ENCODE measurements at regions not wholly inside any gene's neighbourhood (a gene's known extent, or its start where the extent isn't known, plus 50 kb on each side); places are given as distances from the start of the nearest gene placed in this dataset.
"Not testable (repeated sequence)": the region's sequence is repeated elsewhere in the genome, so short reads cannot be mapped to it uniquely, and the experiment has no call there.

DNA sequence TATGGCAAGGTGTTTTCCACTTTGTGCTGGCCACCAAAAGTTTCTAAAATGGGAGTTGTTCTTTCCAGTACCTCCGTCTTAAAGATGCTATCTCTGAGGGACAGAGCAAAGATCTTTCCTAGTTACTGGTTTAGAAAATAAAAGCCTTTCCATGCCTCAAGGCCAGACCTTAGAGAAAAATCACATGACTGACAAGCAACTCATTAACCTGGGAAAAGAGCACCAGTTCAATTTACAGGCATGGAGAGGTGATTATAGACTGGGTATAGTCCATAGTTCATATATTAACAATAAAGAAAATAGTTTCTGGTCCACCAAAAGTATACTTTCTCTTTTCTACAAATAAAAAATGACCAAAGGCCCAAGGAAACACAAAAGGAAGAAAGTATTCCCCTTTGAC lies 230.7 kb downstream of the TOX3 start:
- Histone ChIP-seq H3K27me3 (no peaks in the 10 kb centered on the region), H3K36me3 (no peaks in the 10 kb centered on the region), H3K4me3 (no peak overlapping the region), H3K9me3 (no peaks in the 10 kb centered on the region), H3K9ac (no peak overlapping the region), H4K20me1 (no peaks in the 10 kb centered on the region), H3K4me1 (no peaks in the 10 kb centered on the region), H3K4me2 (no peak overlapping the region), H3K27ac (no peak overlapping the region)
- no peak for TF ChIP-seq Cebpa-rat (IDR thresholded peaks at IDR 0.05)

DNA sequence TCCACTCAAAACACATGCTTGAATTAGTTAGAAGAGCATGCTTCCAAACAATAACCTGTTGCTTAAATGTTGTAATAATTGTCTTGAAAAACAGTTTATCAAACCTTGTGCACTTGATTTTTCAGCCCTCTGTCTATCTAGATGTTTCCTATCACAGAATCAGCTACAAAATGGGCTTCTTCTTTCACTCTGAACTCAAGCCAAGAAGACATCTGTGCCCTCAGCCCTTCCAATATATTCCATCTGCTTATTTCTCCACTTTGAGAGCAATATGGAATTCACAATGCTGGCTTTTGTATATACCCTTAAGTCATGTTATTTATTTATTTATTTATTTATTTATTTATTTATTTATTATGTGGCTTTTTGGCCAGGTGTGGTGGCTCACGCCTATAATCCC lies 234.2 kb downstream of the TOX3 start:
- Histone ChIP-seq H3K4me2 (no peak overlapping the region), H3K9me3 (no peaks in the 10 kb centered on the region), H3K4me1 (no peaks in the 10 kb centered on the region), H3K9ac (no peak overlapping the region), H3K27me3 (no peaks in the 10 kb centered on the region), H3K36me3 (no peaks in the 10 kb centered on the region), H4K20me1 (no peaks in the 10 kb centered on the region), H3K4me3 (no peak overlapping the region), H3K27ac (no peak overlapping the region)
- TF ChIP-seq Cebpa-rat (IDR thresholded peaks at IDR 0.05) = no peak

DNA sequence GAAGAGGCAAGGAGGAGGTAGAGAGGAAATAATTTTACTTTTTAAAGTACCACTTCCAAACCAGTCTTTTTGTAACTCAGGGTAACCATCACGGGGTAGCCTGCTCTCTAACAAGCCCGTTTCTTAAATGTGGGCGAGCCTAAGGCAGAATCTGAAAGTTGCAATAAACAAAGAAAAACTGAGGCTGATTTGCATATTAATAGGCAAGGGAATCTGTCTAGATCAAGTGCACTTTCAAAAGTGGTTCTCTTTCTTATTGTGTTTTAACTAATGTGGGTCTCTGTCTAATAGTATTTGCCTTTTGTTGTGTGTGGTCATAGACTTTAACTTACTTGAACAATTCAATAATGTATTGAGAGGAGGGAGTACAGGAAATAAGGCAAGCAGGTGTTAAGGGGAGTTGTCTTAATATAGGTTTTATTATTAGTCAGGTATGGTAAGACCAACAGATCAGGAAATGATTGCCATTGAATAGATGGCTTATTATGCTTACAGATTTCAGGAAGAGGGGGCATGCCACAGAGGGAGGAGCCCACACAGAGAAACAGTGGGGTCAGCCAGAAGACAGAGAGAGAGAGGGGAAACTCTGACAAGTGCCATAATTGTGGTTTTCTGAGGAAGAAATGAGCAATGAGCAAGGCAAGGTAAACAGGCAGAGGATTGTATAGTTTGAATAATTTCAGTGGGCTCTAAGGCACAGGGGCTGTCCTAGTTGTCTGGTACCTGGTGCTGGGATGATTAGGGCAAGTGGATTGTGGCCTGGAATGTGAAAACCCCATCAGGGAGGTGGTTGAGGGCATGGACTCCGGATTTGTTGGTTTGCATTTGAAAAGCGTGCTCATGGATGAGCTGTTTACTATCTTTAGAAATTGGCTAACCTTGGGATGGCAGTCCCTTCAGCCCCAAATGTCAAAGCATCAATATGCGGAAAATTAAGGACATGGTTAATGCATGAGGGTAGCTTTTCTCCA lies 237.2 kb downstream of the TOX3 start:
- Histone ChIP-seq H3K4me2 (no peak overlapping the region), H3K4me3 (no peak overlapping the region), H3K36me3 (no peaks in the 10 kb centered on the region), H3K9ac (no peak overlapping the region), H4K20me1 (no peaks in the 10 kb centered on the region), H3K27ac (no peak overlapping the region), H3K27me3 (no peaks in the 10 kb centered on the region), H3K4me1 (no peaks in the 10 kb centered on the region), H3K9me3 (no peaks in the 10 kb centered on the region)
- no peak for TF ChIP-seq Cebpa-rat (IDR thresholded peaks at IDR 0.05)

- Histone ChIP-seq H3K27ac (no peak overlapping the region), H3K9me3 (no peaks in the 10 kb centered on the region), H3K4me3 (no peak overlapping the region), H4K20me1 (no peaks in the 10 kb centered on the region), H3K27me3 (no peaks in the 10 kb centered on the region), H3K4me2 (no peak overlapping the region), H3K4me1 (no peaks in the 10 kb centered on the region), H3K36me3 (no peaks in the 10 kb centered on the region), H3K9ac (no peak overlapping the region)
- no peak for TF ChIP-seq Cebpa-rat (IDR thresholded peaks at IDR 0.05)
Observed at GRCh38 chr16:52308051-52308450, 238.9 kb downstream of the TOX3 start.

GRCh38 chr16:52301026-52301425 lies 245.9 kb downstream of the TOX3 start:
- no peak for TF ChIP-seq Cebpa-rat (IDR thresholded peaks at IDR 0.05)
- no peaks in the 10 kb centered on the region for H3K4me1 ChIP-seq
- H3K36me3 ChIP-seq = no peaks in the 10 kb centered on the region
- no peak overlapping the region for H3K27ac ChIP-seq
- no peak overlapping the region for H3K4me2 ChIP-seq
- no peaks in the 10 kb centered on the region for H3K27me3 ChIP-seq
- H4K20me1 ChIP-seq = no peaks in the 10 kb centered on the region
- no peaks in the 10 kb centered on the region for H3K9me3 ChIP-seq
- H3K4me3 ChIP-seq = no peak overlapping the region
- no peak overlapping the region for H3K9ac ChIP-seq

DNA sequence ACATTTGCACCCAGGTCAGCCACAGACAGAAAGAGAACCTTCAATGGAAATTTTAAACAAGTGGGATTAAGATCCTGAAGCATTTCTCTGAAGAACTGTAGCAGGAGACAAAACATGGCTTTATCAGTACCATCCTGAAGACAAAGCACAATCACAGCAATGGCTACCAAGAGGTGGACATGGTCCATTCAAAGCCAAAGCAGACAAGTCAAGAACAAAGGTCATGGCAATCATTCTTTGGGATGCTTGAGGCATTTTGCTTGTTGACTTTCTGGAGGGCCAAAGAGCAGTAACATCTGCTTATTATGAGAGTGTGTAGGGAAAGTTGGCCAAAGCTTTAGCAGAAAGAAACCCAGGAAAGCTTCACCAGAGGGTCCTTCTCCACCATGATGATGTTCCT lies 248.2 kb downstream of the TOX3 start:
- no peaks in the 10 kb centered on the region for H4K20me1 ChIP-seq
- no peaks in the 10 kb centered on the region for H3K27me3 ChIP-seq
- no peak for TF ChIP-seq Cebpa-rat (IDR thresholded peaks at IDR 0.05)
- no peak overlapping the region for H3K27ac ChIP-seq
- H3K9ac ChIP-seq = no peak overlapping the region
- H3K36me3 ChIP-seq = no peaks in the 10 kb centered on the region
- H3K9me3 ChIP-seq = no peaks in the 10 kb centered on the region
- H3K4me3 ChIP-seq = no peak overlapping the region
- no peak overlapping the region for H3K4me2 ChIP-seq
- no peaks in the 10 kb centered on the region for H3K4me1 ChIP-seq

DNA sequence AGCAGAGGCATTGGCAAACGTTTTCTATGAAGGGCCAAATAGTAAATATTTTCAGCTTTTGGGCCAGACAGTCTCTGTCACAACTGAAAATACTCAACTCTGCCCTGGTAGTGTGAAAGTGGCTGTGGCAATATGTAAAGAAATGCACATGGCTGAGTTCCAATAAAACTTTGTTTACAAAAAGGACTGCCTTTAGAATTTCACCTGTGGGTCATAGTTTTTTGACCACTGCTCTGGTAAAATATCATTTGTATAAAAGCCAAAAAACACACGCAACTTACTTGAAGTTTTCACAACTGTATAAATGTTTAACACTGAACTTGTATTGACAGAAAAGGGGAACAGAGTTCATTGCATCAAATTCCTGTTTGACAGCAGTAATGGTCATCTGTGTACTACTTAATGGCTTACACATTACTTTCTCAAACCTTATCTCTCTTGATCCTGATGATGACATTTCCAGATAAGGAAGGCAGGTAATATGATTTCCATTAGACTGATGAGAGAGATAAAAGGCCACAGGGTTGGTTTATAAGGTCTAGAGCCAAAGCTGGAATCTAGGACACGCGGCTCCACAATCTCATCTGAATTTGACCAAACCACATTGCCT lies 250.1 kb downstream of the TOX3 start:
- not testable (repeated sequence) for H3K9ac ChIP-seq, H3K9me3 ChIP-seq, H3K27ac ChIP-seq, H3K4me2 ChIP-seq, H3K36me3 ChIP-seq, H4K20me1 ChIP-seq, H3K27me3 ChIP-seq, H3K4me3 ChIP-seq, H3K4me1 ChIP-seq

DNA sequence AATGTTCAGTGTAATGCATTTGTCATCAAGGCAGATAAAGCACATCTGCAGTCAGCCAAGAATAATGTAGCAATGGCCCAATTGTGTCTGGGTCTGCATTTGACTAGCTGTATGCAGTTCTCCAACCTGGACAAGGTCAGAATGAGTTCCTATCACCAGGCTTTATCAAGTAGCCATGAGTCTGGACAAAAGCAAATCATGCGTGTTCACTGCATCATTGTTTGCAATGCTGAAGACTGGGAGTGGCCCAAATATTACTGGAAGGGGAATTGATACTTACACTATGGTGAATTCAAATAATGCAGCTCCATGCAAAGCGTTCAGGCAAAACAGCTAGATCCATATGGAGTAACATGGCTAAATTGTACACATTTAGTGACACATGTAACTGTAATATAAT lies 250.9 kb downstream of the TOX3 start:
- no peaks in the 10 kb centered on the region for H4K20me1 ChIP-seq
- H3K4me2 ChIP-seq = no peak overlapping the region
- H3K4me3 ChIP-seq = no peak overlapping the region
- H3K9me3 ChIP-seq = no peaks in the 10 kb centered on the region
- peaks cover 6% of the 10 kb centered on the region; the same call in 1 of the 2 replicates for H3K4me1 ChIP-seq
- no peak overlapping the region for H3K27ac ChIP-seq
- no peaks in the 10 kb centered on the region for H3K36me3 ChIP-seq
- H3K27me3 ChIP-seq = no peaks in the 10 kb centered on the region
- no peak overlapping the region for H3K9ac ChIP-seq
- no peak for TF ChIP-seq Cebpa-rat (IDR thresholded peaks at IDR 0.05)

DNA sequence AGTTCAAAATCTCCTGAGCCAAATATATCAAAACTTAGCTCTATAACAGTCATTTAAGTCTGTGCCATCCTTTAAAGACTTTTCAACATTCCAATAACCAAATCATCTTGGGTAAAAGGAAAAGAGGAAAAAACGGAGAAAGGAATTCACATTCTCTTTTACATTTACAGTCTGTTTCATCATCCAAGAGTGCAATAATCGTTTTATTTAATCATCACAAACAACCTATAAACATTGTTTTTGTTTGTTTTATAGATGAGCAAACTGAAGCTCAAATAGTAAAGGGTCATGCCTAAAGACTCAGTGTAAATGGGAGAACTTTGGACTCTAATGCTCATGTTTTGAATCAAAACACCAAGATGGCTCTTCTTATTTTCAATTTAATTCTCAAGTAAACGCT lies 252.3 kb downstream of the TOX3 start:
- Histone ChIP-seq H3K9ac (no peak overlapping the region), H3K4me3 (no peak overlapping the region), H3K4me2 (no peak overlapping the region), H3K36me3 (no peaks in the 10 kb centered on the region), H3K9me3 (no peaks in the 10 kb centered on the region), H3K4me1 (peaks cover 6% of the 10 kb centered on the region; the same call in 1 of the 2 replicates), H3K27ac (no peak overlapping the region), H4K20me1 (no peaks in the 10 kb centered on the region), H3K27me3 (no peaks in the 10 kb centered on the region)
- TF ChIP-seq Cebpa-rat (IDR thresholded peaks at IDR 0.05) = no peak

GRCh38 chr16:52293204-52293603 lies 253.7 kb downstream of the TOX3 start:
- H3K4me3 ChIP-seq = no peak overlapping the region
- H4K20me1 ChIP-seq = no peaks in the 10 kb centered on the region
- no peaks in the 10 kb centered on the region for H3K9me3 ChIP-seq
- no peak overlapping the region for H3K9ac ChIP-seq
- TF ChIP-seq Cebpa-rat (IDR thresholded peaks at IDR 0.05) = no peak
- H3K27me3 ChIP-seq = no peaks in the 10 kb centered on the region
- no peak overlapping the region for H3K4me2 ChIP-seq
- H3K4me1 ChIP-seq = peaks cover 6% of the 10 kb centered on the region; the same call in 1 of the 2 replicates
- H3K36me3 ChIP-seq = no peaks in the 10 kb centered on the region
- H3K27ac ChIP-seq = no peak overlapping the region
